Adipocyte (in vitro differentiated cells): ENCODE measurements at regions not wholly inside any gene's neighbourhood (a gene's known extent, or its start where the extent isn't known, plus 50 kb on each side); places are given as distances from the start of the nearest gene placed in this dataset.

Experiments used
- DNase-seq: peaks from one replicate; pipeline ENCODE4 v3.0.0-alpha.2; 2015; ENCODE audit warnings: low read depth
- H3K27me3 ChIP-seq: replicated peaks from 2 replicates; pipeline ENCODE4 v1.7.0; 2013; ENCODE audit warnings: mild to moderate bottlenecking, low read length, moderate library complexity; ENCODE audit not compliant: control insufficient read depth, insufficient read depth
- H3K36me3 ChIP-seq: 2 replicates; pipeline ENCODE4 v1.7.0; 2013; ENCODE audit warnings: low read length, mild to moderate bottlenecking, moderate library complexity; ENCODE audit not compliant: control insufficient read depth, insufficient read depth, severe bottlenecking
- H3K4me1 ChIP-seq: 2 replicates; pipeline ENCODE4 v1.7.0; 2013; ENCODE audit warnings: mild to moderate bottlenecking, low read length, moderate library complexity; ENCODE audit not compliant: control insufficient read depth, insufficient read depth
- H3K4me3 ChIP-seq: 2 replicates; pipeline ENCODE4 v1.7.0; 2013; ENCODE audit warnings: mild to moderate bottlenecking, low read length, moderate library complexity
- H3K9ac ChIP-seq: 2 replicates; pipeline ENCODE4 v1.7.0; 2013; ENCODE audit warnings: mild to moderate bottlenecking, low read length, moderate library complexity
- H3K9me3 ChIP-seq: 2 replicates; pipeline ENCODE4 v1.7.0; 2013; ENCODE audit warnings: mild to moderate bottlenecking, low read length, moderate library complexity; ENCODE audit not compliant: control insufficient read depth

GRCh38 chr14:85915711-85916110 lies 385.8 kb downstream of the FLRT2 start:
- peak; percentile 7 for DNase-seq
- no peaks in the 10 kb centered on the region for H3K9me3 ChIP-seq

DNA sequence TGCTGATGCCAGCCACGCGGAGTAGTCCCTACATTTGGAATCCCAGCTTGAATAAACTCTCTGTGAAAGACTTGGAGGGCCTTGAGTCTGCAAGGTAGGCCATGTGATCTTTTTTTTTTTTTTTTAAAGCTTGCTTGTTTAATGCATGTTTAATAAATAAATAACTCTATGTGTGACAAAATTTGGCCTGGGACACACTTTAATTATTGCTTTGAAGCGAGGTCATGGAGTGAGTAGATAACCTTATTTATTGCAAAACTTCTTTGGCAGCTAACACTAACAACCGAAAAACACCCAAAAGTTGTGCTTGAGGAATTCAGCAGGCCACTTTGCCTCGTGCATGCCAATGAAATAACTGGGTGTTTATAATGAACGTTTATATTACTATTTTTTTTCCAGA lies 382.2 kb downstream of the FLRT2 start:
- no peaks in the 10 kb centered on the region for H3K36me3 ChIP-seq
- H3K9ac ChIP-seq: no peak overlapping the region
- H3K27me3 ChIP-seq: no peaks in the 10 kb centered on the region
- no peaks in the 10 kb centered on the region for H3K4me1 ChIP-seq
- H3K9me3 ChIP-seq: no peaks in the 10 kb centered on the region
- no peak for DNase-seq
- H3K4me3 ChIP-seq: no peak overlapping the region

More at GRCh38 chr14:85915711-85916110, 385.8 kb downstream of the FLRT2 start:
- no peak overlapping the region for H3K9ac ChIP-seq
- H3K36me3 ChIP-seq: no peaks in the 10 kb centered on the region
- H3K4me3 ChIP-seq: no peak overlapping the region
- no peaks in the 10 kb centered on the region for H3K4me1 ChIP-seq
- no peaks in the 10 kb centered on the region for H3K27me3 ChIP-seq

- no peak overlapping the region for H3K4me3 ChIP-seq
- H3K27me3 ChIP-seq: no peaks in the 10 kb centered on the region
- no peaks in the 10 kb centered on the region for H3K9me3 ChIP-seq
- no peak for DNase-seq
- H3K36me3 ChIP-seq: no peaks in the 10 kb centered on the region
- no peaks in the 10 kb centered on the region for H3K4me1 ChIP-seq
- no peak overlapping the region for H3K9ac ChIP-seq
Measured at GRCh38 chr14:85911044-85911443, 381.1 kb downstream of the FLRT2 start.

GRCh38 chr14:85909581-85909980 lies 379.6 kb downstream of the FLRT2 start:
- Histone ChIP-seq H3K9me3 (no peaks in the 10 kb centered on the region), H3K9ac (no peak overlapping the region), H3K27me3 (no peaks in the 10 kb centered on the region), H3K4me3 (no peak overlapping the region), H3K36me3 (no peaks in the 10 kb centered on the region), H3K4me1 (no peaks in the 10 kb centered on the region)
- peak; percentile 60 for DNase-seq

- no peak for DNase-seq
- H3K9me3 ChIP-seq: no peaks in the 10 kb centered on the region
- no peak overlapping the region for H3K9ac ChIP-seq
Measured at GRCh38 chr14:85907536-85907935, 377.6 kb downstream of the FLRT2 start.

DNA sequence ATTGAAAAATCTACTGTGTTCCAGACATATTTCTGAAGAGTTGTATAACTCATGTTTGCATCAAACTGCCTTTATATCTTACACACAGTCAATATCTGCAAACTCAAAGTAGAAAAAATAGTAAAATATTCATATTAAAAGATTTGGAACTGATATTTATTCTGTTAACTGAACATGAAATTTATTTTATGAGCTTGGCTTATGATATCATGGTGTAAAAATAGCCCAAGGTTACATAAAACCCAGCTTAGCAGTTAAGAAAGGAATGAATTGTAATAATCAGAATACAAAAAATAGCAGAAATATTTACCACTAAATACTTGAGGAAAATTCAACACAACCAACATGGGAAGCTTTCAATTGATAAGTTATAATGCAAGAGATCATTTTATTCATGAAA lies 367.9 kb downstream of the FLRT2 start:
- Histone ChIP-seq H3K27me3 (no peaks in the 10 kb centered on the region), H3K36me3 (no peaks in the 10 kb centered on the region), H3K4me3 (no peak overlapping the region), H3K4me1 (no peaks in the 10 kb centered on the region), H3K9me3 (no peaks in the 10 kb centered on the region), H3K9ac (no peak overlapping the region)
- DNase-seq: no peak

More at GRCh38 chr14:85907536-85907935, 377.6 kb downstream of the FLRT2 start:
- no peak overlapping the region for H3K4me3 ChIP-seq
- no peaks in the 10 kb centered on the region for H3K36me3 ChIP-seq
- H3K4me1 ChIP-seq: no peaks in the 10 kb centered on the region
- H3K27me3 ChIP-seq: no peaks in the 10 kb centered on the region

DNA sequence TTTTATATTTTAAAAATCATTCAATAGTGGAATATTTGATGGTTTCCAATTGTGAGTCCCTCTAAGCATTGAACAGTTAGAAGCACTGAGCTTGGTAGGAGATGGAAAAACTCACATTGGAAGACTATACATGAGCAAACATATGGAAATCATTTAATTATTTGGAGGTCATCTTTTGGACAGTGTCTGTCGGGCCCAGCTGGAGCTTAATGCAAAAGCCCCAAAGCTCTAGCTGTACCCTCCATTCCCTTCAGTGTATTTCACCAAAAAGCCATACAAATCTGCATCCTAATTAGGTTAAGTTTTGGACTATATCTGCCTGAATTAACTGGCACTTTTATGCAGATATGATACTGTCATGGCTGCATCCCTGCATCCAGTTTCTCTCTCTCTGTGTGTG lies 365.7 kb downstream of the FLRT2 start:
- H3K4me3 ChIP-seq: no peak overlapping the region
- no peaks in the 10 kb centered on the region for H3K36me3 ChIP-seq
- H3K27me3 ChIP-seq: no peaks in the 10 kb centered on the region
- no peaks in the 10 kb centered on the region for H3K4me1 ChIP-seq
- DNase-seq: no peak
- H3K9me3 ChIP-seq: no peaks in the 10 kb centered on the region
- H3K9ac ChIP-seq: no peak overlapping the region

DNA sequence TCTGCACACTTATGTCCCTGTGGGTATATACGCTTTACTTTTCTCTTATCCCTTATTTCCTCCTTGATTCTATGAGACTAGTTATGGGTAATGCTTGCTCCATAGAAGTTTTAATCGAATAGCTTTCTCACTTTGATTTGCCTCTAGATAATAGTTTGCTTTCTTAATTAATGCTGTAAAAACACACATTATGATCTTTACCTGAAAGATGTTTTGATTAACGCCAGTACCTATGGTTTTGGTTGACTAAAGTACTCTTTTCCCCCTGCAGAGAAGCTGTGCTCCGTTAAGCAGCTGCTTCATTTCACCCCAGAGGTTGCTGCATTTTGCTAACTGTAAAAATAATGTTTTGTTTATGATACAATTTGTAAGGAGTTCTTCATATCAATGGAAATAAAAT lies 362.3 kb downstream of the FLRT2 start:
- DNase-seq: no peak
- no peaks in the 10 kb centered on the region for H3K27me3 ChIP-seq
- H3K9me3 ChIP-seq: no peaks in the 10 kb centered on the region
- H3K9ac ChIP-seq: no peak overlapping the region
- no peaks in the 10 kb centered on the region for H3K4me1 ChIP-seq
- H3K4me3 ChIP-seq: no peak overlapping the region
- no peaks in the 10 kb centered on the region for H3K36me3 ChIP-seq

DNA sequence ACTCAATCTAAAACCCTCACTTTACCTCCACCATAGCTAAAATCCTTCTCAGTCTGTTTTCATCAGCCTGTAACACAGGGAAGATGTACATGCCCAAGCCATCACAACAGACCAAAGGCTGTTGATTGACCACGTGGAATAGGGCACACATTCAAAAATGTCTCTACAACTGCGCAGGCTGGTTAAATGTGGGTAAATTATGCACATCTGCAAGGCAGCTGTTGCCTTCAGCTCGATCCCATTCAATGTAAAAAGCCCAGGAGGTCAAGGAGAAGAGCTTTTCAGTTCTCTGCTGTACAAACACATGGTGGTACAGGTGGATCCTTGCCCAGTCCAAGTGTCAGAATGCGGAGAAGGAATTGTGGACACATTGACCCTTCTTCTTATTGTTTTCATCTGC lies 354.0 kb downstream of the FLRT2 start:
- no peaks in the 10 kb centered on the region for H3K36me3 ChIP-seq
- H3K9me3 ChIP-seq: no peaks in the 10 kb centered on the region
- H3K27me3 ChIP-seq: no peaks in the 10 kb centered on the region
- no peak for DNase-seq
- H3K4me3 ChIP-seq: no peak overlapping the region
- H3K9ac ChIP-seq: no peak overlapping the region
- H3K4me1 ChIP-seq: no peaks in the 10 kb centered on the region

- Histone ChIP-seq H3K4me1 (no peaks in the 10 kb centered on the region), H3K9ac (no peak overlapping the region), H3K36me3 (no peaks in the 10 kb centered on the region), H3K4me3 (no peak overlapping the region), H3K27me3 (no peaks in the 10 kb centered on the region), H3K9me3 (no peaks in the 10 kb centered on the region)
- no peak for DNase-seq
Measured at GRCh38 chr14:85883101-85883500, 353.2 kb downstream of the FLRT2 start.

GRCh38 chr14:85881935-85882334 lies 352.0 kb downstream of the FLRT2 start:
- no peaks in the 10 kb centered on the region for H3K36me3 ChIP-seq
- no peak for DNase-seq

GRCh38 chr14:85878874-85879273 lies 348.9 kb downstream of the FLRT2 start:
- no peak overlapping the region for H3K4me3 ChIP-seq

More at GRCh38 chr14:85881935-85882334, 352.0 kb downstream of the FLRT2 start:
- no peak overlapping the region for H3K9ac ChIP-seq
- no peak overlapping the region for H3K4me3 ChIP-seq
- H3K27me3 ChIP-seq: no peaks in the 10 kb centered on the region
- H3K4me1 ChIP-seq: no peaks in the 10 kb centered on the region
- H3K9me3 ChIP-seq: no peaks in the 10 kb centered on the region

More at GRCh38 chr14:85878874-85879273, 348.9 kb downstream of the FLRT2 start:
- Histone ChIP-seq H3K4me1 (no peaks in the 10 kb centered on the region), H3K36me3 (no peaks in the 10 kb centered on the region), H3K9me3 (no peaks in the 10 kb centered on the region), H3K27me3 (no peaks in the 10 kb centered on the region), H3K9ac (no peak overlapping the region)
- no peak for DNase-seq
